Fibroblast of skin of left quadriceps (primary cell): ENCODE measurements at regions not wholly inside any gene's neighbourhood (a gene's known extent, or its start where the extent isn't known, plus 50 kb on each side); places are given as distances from the start of the nearest gene placed in this dataset.
A peak's percentile ranks its signal among the peaks of the same experiment; 100 is the strongest.

ENCODE experiments used
- DNase-seq, 2 experiments: peaks; one replicate each; pipeline ENCODE4 v3.0.0-alpha.2; 2013; ENCODE audit warnings: low read depth in 2 of 2

- DNase-seq: no peak
Measured at GRCh38 chr2:19036091-19036490, 322.3 kb downstream of the OSR1 start.

GRCh38 chr2:19035238-19035637 lies 323.2 kb downstream of the OSR1 start:
- DNase-seq: no peak

GRCh38 chr2:19033240-19033639 lies 325.2 kb downstream of the OSR1 start:
- no peak for DNase-seq

GRCh38 chr2:19031642-19032041 lies 326.8 kb downstream of the OSR1 start:
- DNase-seq: no peak

GRCh38 chr2:19029655-19030054 lies 328.8 kb downstream of the OSR1 start:
- no peak for DNase-seq

GRCh38 chr2:19028587-19029375 lies 329.6 kb downstream of the OSR1 start:
- DNase-seq: no peak

- DNase-seq: no peak
Measured at GRCh38 chr2:19027626-19028025, 330.8 kb downstream of the OSR1 start.

- DNase-seq: no peak
Measured at GRCh38 chr2:19026261-19026660, 332.2 kb downstream of the OSR1 start.

- DNase-seq: no peak
Measured at GRCh38 chr2:19022334-19022733, 336.1 kb downstream of the OSR1 start.

GRCh38 chr2:19021721-19022120 lies 336.7 kb downstream of the OSR1 start:
- peak; percentile 96 for DNase-seq

- DNase-seq: peak; percentile 73
Measured at GRCh38 chr2:19021100-19021476, 337.3 kb downstream of the OSR1 start.

GRCh38 chr2:19020144-19021099 lies 338.0 kb downstream of the OSR1 start:
- no peak for DNase-seq

- DNase-seq: no peak
Measured at GRCh38 chr2:19009510-19009909, 348.9 kb downstream of the OSR1 start.

GRCh38 chr2:19003554-19003953 lies 354.9 kb downstream of the OSR1 start:
- no peak for DNase-seq

- no peak for DNase-seq
Measured at GRCh38 chr2:19000776-19001175, 357.6 kb downstream of the OSR1 start.

- DNase-seq: no peak
Measured at GRCh38 chr2:18999198-18999597, 359.2 kb downstream of the OSR1 start.

- DNase-seq: peak in 1 of 2 experiments; percentile 43
Measured at GRCh38 chr2:18998491-18998890, 359.9 kb downstream of the OSR1 start.

- peak in 1 of 2 experiments; percentile 27 for DNase-seq
Measured at GRCh38 chr2:18993756-18994338, 364.6 kb downstream of the OSR1 start.

GRCh38 chr2:18991177-18992168 lies 366.9 kb downstream of the OSR1 start:
- DNase-seq: peak; percentile 80 to 81

- DNase-seq: no peak
Measured at GRCh38 chr2:18988631-18989232, 369.7 kb downstream of the OSR1 start.

GRCh38 chr2:18987592-18988073 lies 370.8 kb downstream of the OSR1 start:
- peak; percentile 94 for DNase-seq
